ENCODE measurements at regions not wholly inside any gene's neighbourhood (a gene's known extent, or its start where the extent isn't known, plus 50 kb on each side); places are given as distances from the start of the nearest gene placed in this dataset.

- H3K4me2 ChIP-seq (ENCODE audit: insufficient read depth in 1 of 2, low read depth in 2 of 2, low read length in 2 of 2): no peak overlapping the region
- no peak overlapping the region for H4K5ac ChIP-seq (ENCODE audit: insufficient read length, low read depth, low read length)
- WGBS, 2 experiments (ENCODE audit: extremely low coverage in 1 of 2, insufficient coverage in 1 of 2, insufficient read length in 1 of 2, insufficient replicate concordance in 2 of 2, low coverage in 1 of 2, low lambda C conversion rate in 2 of 2, missing lambda C conversion rate in 1 of 2): 93% methylated on average over 5 of the region's 5 CpGs; no CpG with 5 or more reads in 1 of the 2 experiments
- H2AFZ ChIP-seq (ENCODE audit: low read length): no peak overlapping the region
- no peak overlapping the region for H3K27ac ChIP-seq (ENCODE audit: low read depth, low read length)
- no peaks in the 10 kb centered on the region for H3K36me3 ChIP-seq (ENCODE audit: control insufficient read depth in 2 of 4, insufficient read depth in 4 of 4, low read length in 3 of 4)
- no peaks in the 10 kb centered on the region for H3K4me1 ChIP-seq (replicated peaks in 1 of 4; ENCODE audit: control insufficient read depth in 3 of 4, insufficient read depth in 4 of 4, low read length in 3 of 4)
- no peaks in the 10 kb centered on the region for H3K27me3 ChIP-seq (replicated peaks in 1 of 4; ENCODE audit: control insufficient read depth in 3 of 4, extremely low read depth in 1 of 4, insufficient read depth in 3 of 4, low read length in 3 of 4)
- H2BK120ac ChIP-seq (replicated peaks; ENCODE audit: low read depth, low read length): no peak overlapping the region
- H2BK12ac ChIP-seq (ENCODE audit: low read depth, low read length): no peak overlapping the region
- H2AK5ac ChIP-seq (ENCODE audit: low read depth, low read length): no peak overlapping the region
- no peaks in the 10 kb centered on the region for H3K23me2 ChIP-seq (ENCODE audit: low read depth, low read length)
- no peak overlapping the region for H3K23ac ChIP-seq (ENCODE audit: insufficient read length)
- H2BK5ac ChIP-seq (ENCODE audit: low read depth, low read length): no peak overlapping the region
- no peak overlapping the region for H2BK15ac ChIP-seq (ENCODE audit: low read length)
- H3K4me3 ChIP-seq (ENCODE audit: extremely low read depth in 1 of 4, insufficient read depth in 2 of 4, low read depth in 3 of 4, low read length in 4 of 4): no peak overlapping the region
- H3K18ac ChIP-seq (ENCODE audit: extremely low read depth, low read length): no peak overlapping the region
- H3K9me3 ChIP-seq (ENCODE audit: insufficient read depth in 2 of 2, low read depth in 1 of 2, low read length in 1 of 2): no peaks in the 10 kb centered on the region
- ChIA-PET POLR2A (ENCODE audit: partially characterized antibody) (no interaction called here), CTCF (ENCODE audit: partially characterized antibody) (no interaction called here)
- no peak overlapping the region for H3K14ac ChIP-seq (ENCODE audit: insufficient read length)
- H3K56ac ChIP-seq (replicated peaks; ENCODE audit: insufficient read length, low read depth, low read length): no peak overlapping the region
- no peaks in the 10 kb centered on the region for H3K79me2 ChIP-seq (ENCODE audit: control insufficient read depth in 1 of 2, insufficient read depth in 2 of 2, low read length in 2 of 2)
- H3K4ac ChIP-seq (replicated peaks; ENCODE audit: insufficient read length, low read depth, low read length): no peak overlapping the region
- H2BK20ac ChIP-seq (ENCODE audit: low read length): no peak overlapping the region
- no peak overlapping the region for H3K9ac ChIP-seq (replicated peaks in 1 of 4; ENCODE audit: extremely low read depth in 1 of 4, low read depth in 3 of 4, low read length in 3 of 4)
- no peak overlapping the region for H4K91ac ChIP-seq (replicated peaks; ENCODE audit: insufficient read length, low read length)
- H4K8ac ChIP-seq (ENCODE audit: extremely low read depth, insufficient read depth, low read length): no peak overlapping the region
- DNase-seq (ENCODE audit: low read depth in 1 of 2, low spot score in 2 of 2) (no peak), FAIRE-seq (no peak)
- H3K79me1 ChIP-seq (ENCODE audit: low read depth, low read length): no peaks in the 10 kb centered on the region
- no peaks in the 10 kb centered on the region for H4K20me1 ChIP-seq (replicated peaks in 1 of 2; ENCODE audit: control insufficient read depth in 1 of 2, insufficient read depth in 2 of 2, low read length in 2 of 2)
- TF ChIP-seq CTCF (IDR thresholded peaks at IDR 0.05; ENCODE audit: control extremely low read depth in 1 of 3, insufficient read depth in 1 of 3, low read depth in 1 of 3, low read length in 3 of 3) (no peak), RXRA (IDR thresholded peaks at IDR 0.05; ENCODE audit: insufficient read depth, low read depth, low read length) (no peak), YY1 (IDR thresholded peaks at IDR 0.05; ENCODE audit: low read depth, low read length) (no peak), EP300 (IDR thresholded peaks at IDR 0.05; ENCODE audit: borderline replicate concordance in 1 of 2, low read depth in 2 of 2, low read length in 2 of 2) (no peak), ZNF274 (IDR thresholded peaks at IDR 0.05; ENCODE audit: borderline replicate concordance, extremely low read depth, low read length) (no peak), RAD21 (IDR thresholded peaks at IDR 0.05 in 1 of 2, conservative IDR thresholded peaks at IDR 0.05 in 1 of 2; ENCODE audit: low read depth in 2 of 2, low read length in 2 of 2) (no peak)
Measured at GRCh38 chr5:101278011-101278687, 375.1 kb upstream of the ST8SIA4 start.

All from H1 (cell line).